ENCODE measurements at regions not wholly inside any gene's neighbourhood (a gene's known extent, or its start where the extent isn't known, plus 50 kb on each side); places are given as distances from the start of the nearest gene placed in this dataset.
"Not testable (repeated sequence)": the region's sequence is repeated elsewhere in the genome, so short reads cannot be mapped to it uniquely, and the experiment has no call there.

GRCh38 chr6:80407976-80408375, 301.5 kb downstream of the BCKDHB start:
- H3K36me3 ChIP-seq (ENCODE audit: control insufficient read depth, insufficient read depth, low read length); H3K9me3 ChIP-seq (replicated peaks; ENCODE audit: control insufficient read depth, low read depth, low read length); H3K4me1 ChIP-seq (ENCODE audit: control insufficient read depth, insufficient read depth, low read length); H3K27me3 ChIP-seq (ENCODE audit: control insufficient read depth, insufficient read depth, low read length); H3K27ac ChIP-seq (ENCODE audit: low read length); DNase-seq; H3K4me3 ChIP-seq (ENCODE audit: low read length): not testable (repeated sequence)
- WGBS (ENCODE audit: insufficient coverage), result no CpG with 5 or more reads among the region's 2 CpGs

DNA sequence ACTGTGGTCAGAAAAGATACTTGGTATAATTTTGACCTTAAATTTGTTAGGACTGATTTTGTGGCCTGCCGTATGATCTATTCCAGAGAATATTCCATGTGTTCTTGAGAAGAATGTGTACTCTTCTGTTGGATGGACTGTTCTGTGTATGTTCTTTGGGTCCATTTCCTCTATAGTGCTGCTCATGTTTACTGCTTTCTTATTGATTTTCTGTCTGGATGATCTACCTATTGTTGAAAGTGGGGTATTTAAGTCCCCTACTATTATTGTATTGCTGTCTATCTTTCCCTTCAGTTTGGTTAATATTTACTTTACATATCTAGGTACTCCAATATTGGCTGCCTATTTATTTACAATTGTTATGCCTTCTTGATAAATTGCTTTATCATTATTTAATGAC, 298.4 kb downstream of the BCKDHB start:
- no peaks in the 10 kb centered on the region for H3K27me3 ChIP-seq (ENCODE audit: control insufficient read depth, insufficient read depth, low read length)
- no peaks in the 10 kb centered on the region for H3K36me3 ChIP-seq (ENCODE audit: control insufficient read depth, insufficient read depth, low read length)
- H3K9me3 ChIP-seq (replicated peaks; ENCODE audit: control insufficient read depth, low read depth, low read length), result no peaks in the 10 kb centered on the region
- no CpG with 5 or more reads among the region's 1 CpG for WGBS (ENCODE audit: insufficient coverage)
- DNase-seq, result no peak
- H3K27ac ChIP-seq (ENCODE audit: low read length), result no peak overlapping the region
- no peak overlapping the region for H3K4me3 ChIP-seq (ENCODE audit: low read length)
- H3K4me1 ChIP-seq (ENCODE audit: control insufficient read depth, insufficient read depth, low read length), result no peaks in the 10 kb centered on the region

- H3K9me3 ChIP-seq (replicated peaks; ENCODE audit: control insufficient read depth, low read depth, low read length), result no peaks in the 10 kb centered on the region
- DNase-seq, result no peak
- H3K27ac ChIP-seq (ENCODE audit: low read length), result no peak overlapping the region
- H3K36me3 ChIP-seq (ENCODE audit: control insufficient read depth, insufficient read depth, low read length), result no peaks in the 10 kb centered on the region
- no peaks in the 10 kb centered on the region for H3K27me3 ChIP-seq (ENCODE audit: control insufficient read depth, insufficient read depth, low read length)
- WGBS (ENCODE audit: insufficient coverage), result no CpG with 5 or more reads among the region's 1 CpG
- no peak overlapping the region for H3K4me3 ChIP-seq (ENCODE audit: low read length)
- H3K4me1 ChIP-seq (ENCODE audit: control insufficient read depth, insufficient read depth, low read length), result no peaks in the 10 kb centered on the region
Observed at GRCh38 chr6:80403365-80403764, 296.9 kb downstream of the BCKDHB start.

- H3K4me1 ChIP-seq (ENCODE audit: control insufficient read depth, insufficient read depth, low read length), result no peaks in the 10 kb centered on the region
- H3K9me3 ChIP-seq (replicated peaks; ENCODE audit: control insufficient read depth, low read depth, low read length), result no peaks in the 10 kb centered on the region
- no peaks in the 10 kb centered on the region for H3K27me3 ChIP-seq (ENCODE audit: control insufficient read depth, insufficient read depth, low read length)
- DNase-seq, result no peak
- H3K27ac ChIP-seq (ENCODE audit: low read length), result no peak overlapping the region
- WGBS (ENCODE audit: insufficient coverage), result no CpG with 5 or more reads among the region's 2 CpGs
- no peaks in the 10 kb centered on the region for H3K36me3 ChIP-seq (ENCODE audit: control insufficient read depth, insufficient read depth, low read length)
- no peak overlapping the region for H3K4me3 ChIP-seq (ENCODE audit: low read length)
Observed at GRCh38 chr6:80402266-80402665, 295.8 kb downstream of the BCKDHB start.

Measured in muscle of leg (tissue), 3 donors.